NCI-H345 treated with DMSO at 0.1 percent for 48 hours (cell line): ENCODE measurements at regions not wholly inside any gene's neighbourhood (a gene's known extent, or its start where the extent isn't known, plus 50 kb on each side); places are given as distances from the start of the nearest gene placed in this dataset.
"Not testable (repeated sequence)": the region's sequence is repeated elsewhere in the genome, so short reads cannot be mapped to it uniquely, and the experiment has no call there.

Experiments used
- DNase-seq: peaks from one replicate; lab custom pipeline; 2025; ENCODE audit not compliant: unreplicated experiment; lab: John Stamatoyannopoulos, UW

DNA sequence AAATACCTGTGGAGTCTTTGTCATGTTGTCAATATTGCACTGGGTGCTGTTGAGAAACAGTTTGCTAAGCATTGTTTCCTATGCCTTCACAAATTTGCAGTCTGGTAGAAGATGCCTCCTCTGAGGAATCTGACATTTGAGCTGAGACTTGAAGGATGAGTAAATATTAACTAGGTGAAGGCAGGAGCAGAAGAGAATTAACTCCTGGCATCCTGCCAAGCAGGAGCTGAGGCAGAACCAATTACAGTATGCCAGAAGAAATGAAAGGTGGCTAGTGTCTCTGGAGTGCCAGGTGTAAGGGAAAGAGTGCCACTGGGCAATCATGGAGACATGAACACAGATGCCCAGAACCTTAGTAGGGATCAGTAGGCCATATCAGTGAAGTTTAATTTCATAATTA lies 1778.2 kb upstream of the PCDH10 start:
- peak; percentile 63 for DNase-seq

DNA sequence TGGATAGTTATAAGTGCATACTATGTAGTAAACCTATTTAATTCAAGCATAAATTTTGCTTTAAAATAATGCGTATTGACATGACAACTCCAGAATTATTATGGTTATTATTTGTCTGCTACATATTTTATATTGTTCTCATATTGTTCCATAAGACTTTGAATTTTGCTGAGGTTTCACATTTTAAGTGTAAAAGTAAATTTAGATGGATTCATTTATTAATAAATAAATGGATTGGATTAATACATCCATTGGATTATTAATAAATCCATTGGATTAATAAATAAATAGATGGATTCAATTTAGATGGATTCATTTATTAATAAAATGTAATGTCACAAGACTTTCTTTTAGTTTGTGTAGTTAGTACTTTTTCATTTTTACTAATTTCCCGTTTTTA lies 1768.0 kb upstream of the PCDH10 start:
- no peak for DNase-seq

DNA sequence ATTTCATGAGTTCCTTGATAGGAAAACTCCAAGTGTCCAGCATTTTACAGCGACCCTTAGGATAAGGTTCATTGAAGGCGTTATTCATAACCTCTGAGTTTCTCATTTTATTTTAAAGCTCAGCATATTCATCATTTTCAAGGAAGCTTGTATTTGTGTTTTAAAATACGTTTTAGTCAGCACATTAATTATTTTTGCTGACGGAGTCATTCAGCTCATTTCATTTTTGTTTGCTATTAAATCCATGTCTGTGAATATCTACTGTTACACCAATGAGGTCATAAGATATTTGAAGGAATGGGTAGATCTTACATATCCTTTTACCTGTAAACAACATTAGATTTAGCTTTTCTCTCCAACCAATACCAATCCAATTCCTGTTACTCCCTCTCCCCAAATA lies 1766.3 kb upstream of the PCDH10 start:
- DNase-seq: no peak

DNA sequence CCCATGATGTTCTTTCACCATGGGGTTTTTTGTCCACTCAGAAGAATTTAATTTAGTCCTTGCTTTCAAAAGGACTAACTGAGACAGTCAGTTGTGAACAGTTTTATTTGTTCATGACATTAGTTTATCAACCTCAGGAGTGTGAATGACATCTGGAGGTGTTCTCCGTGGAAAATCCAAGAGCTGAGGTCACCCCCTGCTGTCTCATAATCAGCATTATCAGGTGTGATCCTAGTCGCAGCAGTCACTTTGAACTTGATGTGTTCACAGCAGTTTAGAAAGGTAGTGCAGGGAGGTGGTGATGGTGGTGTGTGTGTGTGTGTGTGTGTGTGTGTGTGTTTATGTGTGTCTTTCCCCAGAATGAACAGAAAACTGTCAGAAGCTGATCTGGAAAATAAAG lies 1760.8 kb upstream of the PCDH10 start:
- no peak for DNase-seq

DNA sequence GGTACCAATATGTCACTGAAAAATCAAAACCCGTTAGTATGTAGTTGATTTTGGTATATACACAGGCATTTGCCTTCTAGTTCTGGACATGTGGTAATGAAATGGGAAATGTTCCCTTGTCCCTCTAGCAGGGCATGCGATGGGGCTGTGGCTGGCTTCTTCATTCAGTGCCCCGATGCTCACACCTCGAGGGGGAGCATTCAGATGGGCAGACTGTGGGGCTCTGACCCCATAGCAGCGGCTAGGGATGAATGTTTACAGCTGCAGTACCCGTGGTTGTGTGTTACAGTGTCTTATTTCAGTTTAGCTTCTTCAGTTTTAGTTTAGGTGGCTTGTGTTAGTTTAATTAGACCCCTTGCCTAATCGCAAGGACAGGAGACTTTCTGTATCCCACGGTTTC lies 1741.0 kb upstream of the PCDH10 start:
- DNase-seq: no peak

DNA sequence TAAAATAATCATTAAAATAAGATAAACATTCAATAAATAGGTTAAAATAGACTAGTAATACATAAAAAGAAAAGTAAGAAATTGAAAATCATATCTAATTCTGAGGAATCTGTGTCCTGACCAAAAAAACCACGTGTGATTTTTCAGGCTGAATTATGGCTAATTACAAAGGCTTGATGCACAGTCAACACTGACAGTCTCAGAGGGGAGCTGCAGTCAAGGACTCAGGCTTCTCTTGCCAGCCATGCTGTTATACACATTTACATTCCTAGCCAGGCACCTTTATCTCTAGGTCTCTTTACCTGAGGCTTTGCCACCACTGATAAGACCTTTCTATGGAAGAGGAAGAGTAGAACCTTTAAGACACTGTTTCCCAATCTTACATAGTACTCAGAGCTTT lies 1737.7 kb upstream of the PCDH10 start:
- DNase-seq: no peak

DNA sequence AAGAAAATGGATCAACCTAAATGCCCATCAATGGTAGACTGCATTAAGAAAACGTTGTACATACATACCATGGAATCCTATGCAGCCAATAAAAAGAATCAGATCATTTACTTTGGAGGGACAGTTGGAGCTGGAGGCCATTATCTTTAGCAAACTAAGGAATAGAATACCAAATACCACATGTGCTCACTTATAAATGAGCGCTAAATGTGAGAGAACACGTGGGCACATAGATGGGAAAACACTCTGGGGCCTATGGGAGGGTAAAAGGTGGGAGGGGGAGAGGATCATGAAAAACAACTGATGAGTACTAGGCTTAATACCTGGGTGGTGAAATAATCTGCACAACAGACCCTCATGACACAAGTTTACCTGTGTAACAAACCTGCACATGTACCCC lies 1729.9 kb upstream of the PCDH10 start:
- DNase-seq: no peak

DNA sequence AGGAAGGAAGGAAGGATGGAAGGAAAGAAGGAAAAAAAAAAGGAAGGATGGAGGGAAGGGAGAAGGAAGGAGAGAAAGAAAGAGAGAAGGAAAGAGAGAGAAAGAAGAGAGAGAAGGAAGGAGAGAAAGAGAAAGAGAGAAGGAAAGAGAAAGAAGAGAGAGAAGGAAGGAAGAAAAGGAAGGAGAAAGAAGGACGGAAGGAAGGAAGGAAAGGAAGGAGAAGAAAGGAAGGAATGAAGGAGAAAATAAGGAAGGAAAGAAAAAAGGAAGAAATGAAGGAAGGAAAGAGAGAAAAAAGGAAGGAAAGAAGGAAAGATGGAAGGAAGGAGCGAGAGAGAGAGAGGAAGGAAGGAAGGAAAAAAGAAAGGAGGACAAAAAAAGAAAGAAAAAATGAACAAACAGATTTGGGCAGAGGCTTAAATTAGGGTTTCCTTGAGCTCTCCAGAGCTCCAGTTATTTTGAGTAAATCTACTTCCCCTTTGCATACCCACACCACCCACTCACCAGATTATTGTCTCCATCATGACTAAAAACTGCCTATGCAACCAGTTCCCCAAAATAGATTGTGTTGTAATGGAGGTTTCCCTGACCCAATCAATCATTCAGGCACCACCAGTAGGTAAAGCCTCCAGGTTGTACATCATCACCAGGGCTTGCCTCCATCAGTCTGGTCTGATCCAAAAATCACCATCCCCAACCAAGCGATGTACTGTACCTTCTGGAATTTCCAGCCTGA lies 1722.9 kb upstream of the PCDH10 start:
- DNase-seq: no peak

DNA sequence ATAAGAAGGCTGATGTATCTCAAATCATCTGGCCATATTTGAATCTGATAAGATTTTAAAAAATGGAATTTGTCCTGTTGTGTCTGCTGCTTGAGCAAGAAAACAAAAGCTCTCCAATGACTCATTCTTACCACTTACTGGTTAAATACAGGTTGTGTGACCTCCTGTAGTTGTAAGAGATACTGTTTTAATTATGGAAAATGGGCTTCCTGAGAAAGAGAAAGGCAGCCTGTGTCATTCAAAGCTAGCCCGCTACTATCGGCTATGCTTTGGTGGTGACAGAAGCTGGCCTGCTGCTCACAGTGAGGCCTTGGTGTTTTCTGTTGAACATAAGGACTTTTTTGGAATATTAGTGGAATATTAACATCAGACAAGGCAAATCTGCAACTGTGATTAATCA lies 1722.1 kb upstream of the PCDH10 start:
- DNase-seq: no peak

DNA sequence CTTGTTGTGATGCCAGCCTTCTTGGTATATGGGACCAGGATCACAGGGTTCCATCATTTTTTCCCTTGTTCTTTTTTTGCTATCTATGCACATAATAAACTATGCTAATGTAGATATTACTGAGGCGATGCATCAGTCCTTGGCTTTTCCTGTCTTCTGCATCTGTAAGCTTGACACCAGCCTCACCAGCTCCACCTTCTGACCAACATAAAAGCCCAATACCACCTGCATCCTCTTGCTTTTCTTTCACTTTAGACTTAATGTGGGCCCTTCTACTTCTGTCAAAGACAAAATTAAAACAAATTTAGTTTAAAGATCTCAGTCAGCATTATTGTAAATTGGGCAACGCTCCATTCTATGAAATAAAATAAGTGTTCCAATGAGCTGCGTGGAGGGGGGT lies 1718.8 kb upstream of the PCDH10 start:
- no peak for DNase-seq

DNA sequence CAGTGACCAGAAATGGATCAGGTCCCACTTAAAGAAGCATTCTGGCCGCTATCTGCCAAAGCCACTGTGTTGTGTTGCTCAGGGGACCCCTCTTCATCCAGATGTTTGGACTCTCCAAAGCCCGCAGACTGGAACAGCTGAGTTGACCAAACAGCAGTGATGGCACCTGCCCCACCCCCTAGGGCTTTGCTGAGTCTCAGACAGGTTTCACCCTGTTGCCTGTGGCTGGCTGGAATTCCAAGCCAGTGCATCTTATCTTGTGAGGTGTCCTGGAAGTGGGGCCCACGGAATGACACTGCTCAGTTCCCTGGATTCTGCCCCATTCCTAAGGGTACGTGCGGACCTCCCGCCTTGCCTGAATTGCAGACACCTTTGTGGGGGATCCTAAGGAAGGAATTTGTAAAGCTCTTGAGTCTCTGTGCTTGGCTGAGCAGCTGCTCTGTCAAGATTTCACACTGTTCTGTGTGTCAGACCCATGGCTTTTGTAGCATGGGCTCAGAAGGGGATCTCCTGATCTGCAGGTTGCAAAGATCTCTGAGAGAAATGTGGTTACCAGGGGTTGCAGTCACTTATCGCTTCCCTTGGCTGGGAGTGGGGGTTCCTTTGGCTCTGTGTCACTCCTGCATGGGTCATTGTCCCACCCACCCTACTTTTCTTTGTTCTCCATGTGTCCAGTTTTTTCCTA lies 1707.9 kb upstream of the PCDH10 start:
- DNase-seq: no peak

DNA sequence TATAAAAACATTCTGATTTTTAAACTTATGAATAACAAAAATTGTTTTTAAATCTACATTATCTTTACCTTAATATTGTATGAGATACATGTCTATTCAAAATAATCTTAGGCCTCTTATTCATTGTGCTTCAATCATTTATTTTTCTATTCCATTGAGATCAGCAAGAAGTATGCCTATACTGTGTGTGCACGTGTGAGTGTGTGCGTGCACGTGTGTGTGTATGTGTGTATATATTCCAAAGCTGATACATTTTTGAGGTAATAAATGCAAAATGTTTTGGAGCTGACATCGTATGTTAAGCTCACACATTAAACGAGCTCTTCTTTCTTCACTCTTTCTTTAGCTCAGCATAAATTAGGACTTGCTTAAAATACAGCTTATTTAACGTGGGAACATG lies 1701.2 kb upstream of the PCDH10 start:
- no peak for DNase-seq

DNA sequence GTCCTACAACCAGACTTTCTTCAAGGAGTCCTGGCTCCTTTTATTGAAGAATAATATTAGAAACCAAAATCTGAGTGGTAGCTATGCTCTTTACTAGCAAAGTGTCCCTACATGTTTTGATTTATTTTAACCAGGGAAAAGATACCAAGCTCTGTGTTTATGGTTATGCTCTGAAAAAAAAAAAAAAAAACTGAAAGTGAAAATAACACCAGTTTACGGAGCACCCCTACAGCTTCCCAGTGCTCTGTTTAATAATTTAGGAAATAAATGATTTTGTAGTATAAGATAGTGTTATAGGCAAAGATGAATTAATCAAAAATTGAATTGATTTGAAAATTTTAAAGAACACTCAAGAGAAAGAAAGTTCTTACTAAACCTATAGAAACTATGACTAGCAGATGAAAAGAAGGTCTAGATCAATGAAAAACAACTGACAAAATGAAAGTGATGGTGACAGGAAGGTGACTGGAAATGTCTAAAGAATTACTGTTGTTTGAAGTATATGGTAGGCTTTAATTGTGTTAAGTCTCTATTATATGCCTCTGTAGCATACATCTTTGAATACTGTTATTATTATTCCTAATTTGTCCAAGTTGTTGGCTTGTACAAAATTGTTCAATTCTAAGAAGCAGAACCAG lies 1698.4 kb upstream of the PCDH10 start:
- DNase-seq: no peak

DNA sequence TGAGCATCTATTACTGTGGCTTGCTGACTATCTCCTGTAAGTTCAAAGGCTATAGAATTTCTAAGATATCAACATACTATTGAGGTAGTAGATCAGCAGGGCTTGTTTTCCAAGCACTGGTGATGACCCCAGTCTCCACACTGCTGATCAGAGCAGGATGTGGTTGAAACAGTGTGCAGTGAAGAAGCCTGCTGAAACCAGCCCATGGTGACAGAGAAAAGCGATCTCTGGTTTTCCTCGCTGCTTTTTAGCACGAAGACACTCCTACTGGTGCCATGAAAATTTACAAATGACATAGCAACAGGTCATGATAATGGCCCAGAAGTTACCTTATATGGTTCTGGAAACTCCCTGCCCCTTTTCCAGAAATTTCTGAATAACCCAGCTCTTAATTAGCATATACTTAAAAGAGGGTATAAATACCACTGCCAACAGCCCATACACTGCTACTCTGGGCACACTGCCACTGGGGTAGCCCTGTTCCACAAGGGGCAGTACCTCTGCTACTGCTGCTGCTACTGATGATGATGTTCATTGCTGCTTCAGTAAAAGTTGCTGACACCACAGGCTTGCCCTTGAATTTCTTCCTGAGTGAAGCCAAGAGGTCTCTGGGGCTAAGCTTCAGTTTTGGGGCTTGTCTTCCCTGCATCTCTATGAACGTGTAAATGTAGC lies 1689.5 kb upstream of the PCDH10 start:
- DNase-seq: no peak

DNA sequence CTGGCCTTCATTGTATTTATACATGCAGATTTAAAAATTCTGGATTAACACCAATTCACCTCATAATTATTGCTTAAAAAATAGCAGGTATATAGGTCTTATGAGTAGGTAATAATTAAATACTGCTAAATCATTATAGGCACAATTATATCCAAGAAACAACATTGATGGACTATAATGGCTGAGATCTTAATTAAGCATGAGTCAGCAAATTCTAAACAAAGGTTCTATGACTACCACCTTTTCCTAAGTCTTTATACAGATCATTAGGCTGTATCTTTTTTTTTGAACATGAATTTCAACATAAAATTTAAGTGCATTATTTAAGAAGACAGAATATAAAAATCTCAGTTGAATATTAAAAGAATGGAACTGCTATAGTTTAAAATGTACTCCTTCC lies 1678.7 kb upstream of the PCDH10 start:
- DNase-seq: no peak

DNA sequence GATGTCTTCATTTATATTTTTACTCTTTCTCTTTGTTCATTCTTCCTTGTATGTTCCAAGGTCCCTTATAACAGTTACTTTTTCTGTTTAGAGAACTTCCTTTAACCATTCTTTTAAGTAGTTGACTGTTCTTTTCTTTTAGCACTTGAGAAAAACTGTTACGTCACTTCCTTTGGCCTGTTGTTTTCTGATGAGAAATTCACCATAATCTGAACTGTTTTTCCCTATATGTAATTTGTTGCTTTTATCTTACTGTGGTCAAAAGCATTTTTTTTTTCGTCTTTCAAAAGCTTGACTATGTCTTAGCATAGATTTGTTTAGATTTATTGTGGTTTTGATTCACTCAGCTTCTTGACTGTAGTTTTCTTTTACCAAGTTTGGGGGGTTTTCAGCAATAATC lies 1660.3 kb upstream of the PCDH10 start:
- DNase-seq: no peak

DNA sequence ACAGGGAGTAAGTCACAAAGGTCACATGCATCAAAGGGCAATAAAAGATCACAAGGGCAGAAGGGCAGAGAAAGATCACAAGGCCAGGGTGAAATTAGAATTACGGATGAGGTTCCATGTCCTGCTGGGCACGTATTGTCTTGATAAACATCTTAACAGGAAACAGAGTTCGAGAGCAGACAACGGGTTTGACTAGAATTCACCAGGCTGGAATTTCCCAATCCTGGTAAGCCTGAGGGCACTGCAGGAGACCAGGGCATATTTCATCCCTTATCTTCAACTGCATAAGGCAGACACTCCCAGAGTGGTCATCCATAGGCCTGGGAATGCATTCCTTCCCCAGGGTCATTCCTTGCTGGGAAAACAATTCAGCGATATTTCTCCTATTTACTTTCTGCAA lies 1652.9 kb upstream of the PCDH10 start:
- not testable (repeated sequence) for DNase-seq

DNA sequence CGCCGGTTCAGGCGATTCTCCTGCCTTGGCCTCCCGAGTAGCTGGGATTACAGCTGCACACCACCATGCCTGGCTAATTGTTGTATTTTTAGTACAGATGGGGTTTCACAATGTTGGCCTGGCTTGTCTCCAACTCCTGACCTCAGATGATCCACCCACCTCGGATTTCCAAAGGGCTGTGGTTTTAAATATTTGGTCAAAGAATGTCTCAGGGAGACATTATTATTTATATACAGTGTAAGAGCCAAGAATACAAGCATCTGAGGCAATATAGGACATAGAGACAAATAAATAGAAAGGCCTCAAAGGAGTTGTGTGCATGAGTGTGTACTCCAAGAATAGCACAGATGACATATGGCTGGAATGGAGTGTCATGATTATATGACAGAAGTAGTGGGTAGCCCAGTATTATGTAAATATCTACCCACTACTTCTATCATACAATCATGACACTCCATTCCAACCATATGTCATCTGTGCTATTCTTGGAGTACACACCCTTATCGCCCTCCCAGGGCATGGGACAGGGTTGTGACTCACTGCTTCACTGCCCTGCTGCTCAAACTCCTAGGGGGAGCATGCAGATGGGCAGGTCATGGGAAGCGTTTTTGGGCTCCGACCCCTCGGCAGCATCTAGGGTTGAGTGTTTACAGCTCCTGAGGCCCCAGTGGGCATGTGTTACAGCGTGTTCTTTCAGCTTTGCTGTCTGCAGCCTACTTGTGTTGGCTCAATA lies 1649.8 kb upstream of the PCDH10 start:
- DNase-seq: no peak

DNA sequence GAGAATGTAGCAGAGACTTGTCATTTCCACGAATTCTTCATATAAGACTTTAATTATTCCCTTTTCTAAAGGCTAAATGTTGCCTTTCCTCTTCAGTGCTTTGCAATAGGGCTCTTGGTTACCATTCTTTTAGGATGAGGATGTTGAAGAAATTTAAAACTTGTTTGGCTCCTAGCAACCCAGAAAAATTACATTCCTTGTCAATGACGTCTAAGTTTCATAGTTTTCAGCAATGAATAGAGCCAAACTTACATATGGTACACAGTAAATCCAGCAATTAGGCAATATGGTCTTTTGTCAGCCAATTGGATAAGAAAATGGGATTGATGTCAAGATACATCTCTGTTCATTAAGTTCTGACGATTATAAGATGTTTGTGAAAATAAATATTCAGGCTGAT lies 1639.6 kb upstream of the PCDH10 start:
- no peak for DNase-seq

DNA sequence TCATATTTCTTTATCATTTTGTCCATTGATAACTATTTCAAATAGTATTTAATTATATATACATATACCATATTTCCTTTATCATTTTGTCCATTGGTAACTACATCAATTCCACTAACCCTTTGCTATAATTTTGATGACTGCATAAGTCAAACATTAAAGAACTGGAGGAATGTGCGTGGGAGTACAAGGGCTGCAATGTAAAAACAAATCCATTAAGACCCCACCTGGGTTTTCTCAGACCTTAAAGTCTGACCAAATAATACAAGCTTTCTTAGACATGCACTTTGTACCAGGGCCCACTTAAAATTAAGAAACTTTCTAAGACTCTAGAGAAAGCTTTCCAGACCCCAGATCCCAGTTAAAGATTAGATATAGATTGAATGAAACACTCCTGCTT lies 1622.4 kb upstream of the PCDH10 start:
- no peak for DNase-seq

DNA sequence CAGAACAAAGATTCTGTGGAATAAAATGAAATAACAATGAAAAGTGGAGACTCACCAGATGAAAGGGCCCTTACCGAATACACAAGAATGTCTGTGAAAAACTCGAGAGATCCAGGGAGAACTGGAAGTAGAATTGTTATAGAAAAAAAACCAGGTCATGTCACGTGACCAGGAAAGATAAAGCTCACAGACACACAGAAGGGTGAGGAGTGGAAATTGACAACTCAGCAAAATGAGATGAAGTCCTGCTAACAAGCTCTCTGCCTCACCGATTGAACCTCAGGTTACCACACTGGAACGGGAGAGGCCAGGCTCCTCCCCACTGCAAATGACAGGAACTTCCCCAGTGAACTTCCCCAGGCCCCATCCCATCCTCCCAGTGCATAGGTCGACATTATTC lies 1618.0 kb upstream of the PCDH10 start:
- no peak for DNase-seq
